Liver (tissue), 7 donors: ENCODE measurements at regions not wholly inside any gene's neighbourhood (a gene's known extent, or its start where the extent isn't known, plus 50 kb on each side); places are given as distances from the start of the nearest gene placed in this dataset.

ENCODE experiments used
- DNase-seq: peaks from one replicate; pipeline ENCODE4 v3.0.0-alpha.2; 2017; ENCODE audit warnings: low spot score
- H3K27ac ChIP-seq, 2 donors: one replicate each; pipeline ENCODE4 v1.7.0; 2013; ENCODE audit warnings: inconsistent platforms in 2 of 2, low read length in 2 of 2, control low read depth in 1 of 2, low read depth in 1 of 2, mild to moderate bottlenecking in 1 of 2
- H3K27me3 ChIP-seq, 4 donors: one replicate each; pipeline versions ENCODE4 v1.6.1 to v1.7.0; 2013; ENCODE audit warnings: low read length in 3 of 4, inconsistent platforms in 1 of 4, mild to moderate bottlenecking in 1 of 4, moderate library complexity in 1 of 4; ENCODE audit not compliant: control insufficient read depth in 4 of 4, insufficient read depth in 4 of 4
- H3K36me3 ChIP-seq, 4 donors: one replicate each; pipeline versions ENCODE4 v1.6.1 to v1.7.0; 2013; ENCODE audit warnings: low read length in 3 of 4, mild to moderate bottlenecking in 3 of 4, low read depth in 1 of 4, moderate library complexity in 1 of 4; ENCODE audit not compliant: control insufficient read depth in 4 of 4, insufficient read depth in 3 of 4
- H3K4me1 ChIP-seq, 4 donors: one replicate each; pipeline versions ENCODE4 v1.6.1 to v1.7.0; 2013; ENCODE audit warnings: low read length in 3 of 4, mild to moderate bottlenecking in 3 of 4, moderate library complexity in 1 of 4; ENCODE audit not compliant: control insufficient read depth in 4 of 4, insufficient read depth in 4 of 4
- H3K4me3 ChIP-seq, 3 donors: one replicate each; pipeline versions ENCODE4 v1.6.1 to v1.7.0; 2013; ENCODE audit warnings: low read length in 3 of 3, control low read depth in 1 of 3, low read depth in 1 of 3, mild to moderate bottlenecking in 1 of 3
- H3K9ac ChIP-seq, 2 donors: one replicate each; pipeline ENCODE4 v1.7.0; 2013; ENCODE audit warnings: low read length in 2 of 2, mild to moderate bottlenecking in 2 of 2, moderate library complexity in 2 of 2, control low read depth in 1 of 2, low read depth in 1 of 2
- H3K9me3 ChIP-seq, 4 donors: one replicate each; pipeline versions ENCODE4 v1.6.1 to v1.7.0; 2013; ENCODE audit warnings: low read length in 3 of 4; ENCODE audit not compliant: control insufficient read depth in 4 of 4
- ATF3 ChIP-seq: IDR thresholded peaks from 2 replicates; pipeline ENCODE4 v1.6.1; 2016; ENCODE audit warnings: antibody characterized with exemption
- EGR1 ChIP-seq, 2 donors: IDR thresholded peaks; 2 replicates each; pipeline ENCODE4 v1.6.1; 2016 to 2018; ENCODE audit warnings: antibody characterized with exemption in 2 of 2, low read depth in 2 of 2
- GABPA ChIP-seq, 2 donors: IDR thresholded peaks in 1 of 2; conservative IDR thresholded peaks in 1 of 2; 2 replicates each; pipeline ENCODE4 v1.6.1; 2016; ENCODE audit warnings: antibody characterized with exemption in 2 of 2, mild to moderate bottlenecking in 1 of 2, moderate library complexity in 1 of 2
- HNF4G ChIP-seq: IDR thresholded peaks from 2 replicates; pipeline ENCODE4 v1.6.1; 2016; ENCODE audit warnings: antibody characterized with exemption
- MAX ChIP-seq: IDR thresholded peaks from 2 replicates; pipeline ENCODE4 v1.6.1; 2016; ENCODE audit warnings: antibody characterized with exemption
- RAD21 ChIP-seq, 2 donors: IDR thresholded peaks; 2 replicates each; pipeline ENCODE4 v1.6.1; 2016; ENCODE audit warnings: antibody characterized with exemption in 2 of 2, mild to moderate bottlenecking in 2 of 2
- REST ChIP-seq: IDR thresholded peaks from 2 replicates; pipeline ENCODE4 v1.6.1; 2016; ENCODE audit warnings: antibody characterized with exemption, mild to moderate bottlenecking
- RXRA ChIP-seq, 2 donors: IDR thresholded peaks; 2 replicates each; pipeline ENCODE4 v1.6.1; 2017 to 2018; ENCODE audit warnings: antibody characterized with exemption in 2 of 2, mild to moderate bottlenecking in 1 of 2
- SP1 ChIP-seq: IDR thresholded peaks from 2 replicates; pipeline ENCODE4 v1.6.1; 2018; ENCODE audit warnings: antibody characterized with exemption, mild to moderate bottlenecking
- ZBTB33 ChIP-seq: IDR thresholded peaks from 2 replicates; pipeline ENCODE4 v1.6.1; 2016; ENCODE audit warnings: antibody characterized with exemption
- WGBS: extraction: QIAGEN DNeasy Blood & Tissue Kit; methylation state at CpG from one replicate; pipeline ENCODE4 v1.1.7; 2013; 5-methylcytosine and 5-hydroxymethylcytosine counted together
- donor health status: healthy.
- donor health status: healthy.
- donor health status: healthy.
- donor health status: healthy.

GRCh38 chr2:145927131-145927950 lies 1407.4 kb upstream of the ZEB2 start (continued):
- TF ChIP-seq MAX (no peak), HNF4G (no peak)

GRCh38 chr2:145925591-145925990 lies 1405.7 kb upstream of the ZEB2 start:
- no peak for DNase-seq
- no peaks in the 10 kb centered on the region for H3K4me1 ChIP-seq
- H3K9ac ChIP-seq = no peak overlapping the region
- WGBS = 40% methylated on average over 4 of the region's 4 CpGs
- no peaks in the 10 kb centered on the region for H3K9me3 ChIP-seq
- no peaks in the 10 kb centered on the region for H3K36me3 ChIP-seq
- no peak for TF ChIP-seq ZBTB33
- no peak for TF ChIP-seq MAX
- no peak for TF ChIP-seq GABPA (IDR thresholded peaks at IDR 0.05 in 1 of 2, conservative IDR thresholded peaks at IDR 0.05 in 1 of 2)
- no peak for TF ChIP-seq RAD21 (IDR thresholded peaks at IDR 0.05)
- TF ChIP-seq HNF4G = no peak
- no peak for TF ChIP-seq SP1
- no peak for TF ChIP-seq ATF3
- TF ChIP-seq EGR1 (IDR thresholded peaks at IDR 0.05; ENCODE audit: low read depth in 2 of 2) = no peak
- no peak overlapping the region for H3K27ac ChIP-seq
- H3K4me3 ChIP-seq = no peak overlapping the region
- H3K27me3 ChIP-seq = no peaks in the 10 kb centered on the region

GRCh38 chr2:145919477-145919876 lies 1399.6 kb upstream of the ZEB2 start:
- H3K27ac ChIP-seq = no peak overlapping the region
- H3K9ac ChIP-seq = no peak overlapping the region
- 83% methylated on average over 2 of the region's 2 CpGs for WGBS
- no peaks in the 10 kb centered on the region for H3K27me3 ChIP-seq
- H3K4me3 ChIP-seq = no peak overlapping the region
- no peaks in the 10 kb centered on the region for H3K36me3 ChIP-seq
- no peak for DNase-seq
- H3K9me3 ChIP-seq = no peaks in the 10 kb centered on the region
- TF ChIP-seq RAD21 (IDR thresholded peaks at IDR 0.05) (peak; percentile 49 to 61), REST (no peak), RXRA (IDR thresholded peaks at IDR 0.05) (no peak)
- no peaks in the 10 kb centered on the region for H3K4me1 ChIP-seq
